ENCODE measurements at regions not wholly inside any gene's neighbourhood (a gene's known extent, or its start where the extent isn't known, plus 50 kb on each side); places are given as distances from the start of the nearest gene placed in this dataset.
"Not testable (repeated sequence)": the region's sequence is repeated elsewhere in the genome, so short reads cannot be mapped to it uniquely, and the experiment has no call there.

DNA sequence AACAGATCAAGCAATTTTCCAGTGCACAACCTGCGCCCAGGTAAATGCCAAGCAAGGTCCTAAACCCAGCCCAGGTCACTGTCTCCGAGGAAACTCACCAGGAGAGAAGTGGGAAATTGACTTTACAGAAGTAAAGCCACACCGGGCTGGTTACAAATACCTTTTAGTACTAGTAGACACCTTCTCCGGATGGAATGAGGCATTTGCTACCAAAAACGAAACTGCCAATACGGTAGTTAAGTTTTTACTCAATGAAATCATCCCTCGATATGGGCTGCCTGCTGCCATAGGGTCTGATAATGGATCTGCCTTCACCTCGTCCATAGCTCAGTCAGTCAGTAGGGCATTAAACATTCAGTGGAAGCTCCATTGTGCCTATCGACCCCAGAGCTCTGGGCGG is 459.0 kb upstream of the HTR1E start:
- ATAC-seq (replicated peaks in 1 of 4); H3K4me3 Mint-ChIP-seq; H3K9me3 Mint-ChIP-seq; CTCF ChIA-PET; H3K4me3 ChIP-seq (ENCODE audit: control insufficient read depth in 1 of 2, extremely low read depth in 1 of 2, low read length in 1 of 2); H3K27ac Mint-ChIP-seq; H3K4me1 Mint-ChIP-seq; POLR2A ChIA-PET; H3K9me3 ChIP-seq; H3K36me3 Mint-ChIP-seq; H3K4me1 ChIP-seq (ENCODE audit: control insufficient read depth in 1 of 2, extremely low read depth in 1 of 2, insufficient read depth in 2 of 2, low read length in 2 of 2); H3K27ac ChIP-seq (ENCODE audit: low read length); H3K36me3 ChIP-seq (ENCODE audit: control insufficient read depth in 2 of 2, extremely low read depth in 1 of 2, insufficient read depth in 1 of 2, low read length in 1 of 2); DNase-seq; H3K27me3 ChIP-seq (replicated peaks in 1 of 2; ENCODE audit: control insufficient read depth in 2 of 2, extremely low read depth in 1 of 2, insufficient read depth in 2 of 2, low read length in 1 of 2); H3K27me3 Mint-ChIP-seq: not testable (repeated sequence)
- WGBS (ENCODE audit: insufficient coverage), result 85% methylated on average over 10 of the region's 10 CpGs

DNA sequence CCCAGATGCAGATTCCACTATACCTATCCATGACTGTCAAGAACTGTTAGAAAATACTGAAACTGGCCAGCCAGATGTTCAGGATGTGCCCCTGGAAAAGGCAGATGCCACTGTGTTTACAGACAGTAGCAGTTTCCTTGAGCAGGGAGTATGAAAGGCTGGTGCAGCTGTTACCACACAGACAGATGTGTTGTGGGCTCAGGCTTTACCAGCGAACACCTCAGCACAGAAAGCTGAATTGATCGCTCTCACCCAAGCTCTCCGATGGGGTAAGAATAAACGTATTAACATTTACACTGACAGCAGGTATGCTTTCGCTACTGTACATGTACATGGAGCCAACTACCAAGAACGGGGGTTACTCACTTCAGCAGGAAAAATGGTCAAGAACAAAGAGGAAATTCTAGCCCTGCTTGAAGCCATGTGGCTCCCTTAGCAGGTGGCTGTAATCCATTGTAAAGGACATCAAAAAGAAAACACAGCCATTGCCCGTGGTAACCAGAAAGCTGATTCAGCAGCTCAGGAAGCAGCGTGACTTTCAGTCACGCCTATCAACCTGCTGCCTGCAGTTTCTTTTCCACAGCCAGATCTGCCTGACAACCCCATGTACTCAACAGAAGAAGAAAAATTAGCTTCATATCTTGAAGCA is 459.7 kb upstream of the HTR1E start:
- 52% methylated on average over 5 of the region's 9 CpGs for WGBS (ENCODE audit: insufficient coverage)
- no peaks in the 10 kb centered on the region for H3K27me3 ChIP-seq (replicated peaks in 1 of 2; ENCODE audit: control insufficient read depth in 2 of 2, extremely low read depth in 1 of 2, insufficient read depth in 2 of 2, low read length in 1 of 2)
- H3K4me3 ChIP-seq (ENCODE audit: control insufficient read depth in 1 of 2, extremely low read depth in 1 of 2, low read length in 1 of 2), result no peak overlapping the region
- H3K36me3 Mint-ChIP-seq, result no peaks in the 10 kb centered on the region
- no peak for DNase-seq
- no peaks in the 10 kb centered on the region for H3K4me1 ChIP-seq (ENCODE audit: control insufficient read depth in 1 of 2, extremely low read depth in 1 of 2, insufficient read depth in 2 of 2, low read length in 2 of 2)
- no peaks in the 10 kb centered on the region for H3K36me3 ChIP-seq (ENCODE audit: control insufficient read depth in 2 of 2, extremely low read depth in 1 of 2, insufficient read depth in 1 of 2, low read length in 1 of 2)
- no peak overlapping the region for H3K4me3 Mint-ChIP-seq
- no peak overlapping the region for H3K27ac Mint-ChIP-seq
- CTCF ChIA-PET, result no interaction called here
- H3K9me3 Mint-ChIP-seq, result peaks cover 0 to 6% (median 4%) of the 10 kb centered on the region in 3 donors
- no peaks in the 10 kb centered on the region for H3K9me3 ChIP-seq
- no peaks in the 10 kb centered on the region for H3K4me1 Mint-ChIP-seq
- no peak for ATAC-seq (replicated peaks in 1 of 4)
- POLR2A ChIA-PET, result no interaction called here
- no peak overlapping the region for H3K27ac ChIP-seq (ENCODE audit: low read length)
- no peaks in the 10 kb centered on the region for H3K27me3 Mint-ChIP-seq

- 93% methylated on average over 2 of the region's 4 CpGs for WGBS (ENCODE audit: insufficient coverage)
- no peak overlapping the region for H3K4me3 Mint-ChIP-seq
Observed at GRCh38 chr6:86476311-86476710, 461.0 kb upstream of the HTR1E start.

DNA sequence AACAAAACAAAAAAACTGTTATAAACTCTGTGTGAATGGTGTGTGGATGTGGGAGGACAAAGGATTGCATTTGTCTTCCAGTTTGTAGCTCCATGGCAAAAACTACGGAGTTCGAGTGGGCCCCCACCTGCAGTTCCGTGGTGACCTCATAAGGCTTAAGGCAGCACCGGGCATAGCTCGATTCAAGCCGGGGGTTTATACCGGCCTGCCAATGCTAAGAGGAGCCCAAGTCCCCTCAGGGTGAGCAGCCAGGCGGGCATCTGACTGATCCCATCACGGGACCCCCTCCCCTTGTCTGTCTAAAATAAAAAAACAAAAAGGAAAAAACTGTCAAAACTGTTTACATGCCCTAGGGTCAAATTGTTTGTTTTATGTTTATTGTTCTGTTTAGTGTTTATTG is 463.2 kb upstream of the HTR1E start:
- H3K27me3 Mint-ChIP-seq, result no peaks in the 10 kb centered on the region
- H3K27ac Mint-ChIP-seq, result no peak overlapping the region
- Histone ChIP-seq H3K27me3 (replicated peaks in 1 of 2; ENCODE audit: control insufficient read depth in 2 of 2, extremely low read depth in 1 of 2, insufficient read depth in 2 of 2, low read length in 1 of 2) (no peaks in the 10 kb centered on the region), H3K27ac (ENCODE audit: low read length) (no peak overlapping the region), H3K36me3 (ENCODE audit: control insufficient read depth in 2 of 2, extremely low read depth in 1 of 2, insufficient read depth in 1 of 2, low read length in 1 of 2) (no peaks in the 10 kb centered on the region), H3K4me1 (ENCODE audit: control insufficient read depth in 1 of 2, extremely low read depth in 1 of 2, insufficient read depth in 2 of 2, low read length in 2 of 2) (no peaks in the 10 kb centered on the region), H3K4me3 (ENCODE audit: control insufficient read depth in 1 of 2, extremely low read depth in 1 of 2, low read length in 1 of 2) (no peak overlapping the region), H3K9me3 (no peaks in the 10 kb centered on the region)
- H3K4me1 Mint-ChIP-seq, result no peaks in the 10 kb centered on the region
- ATAC-seq (replicated peaks in 1 of 4) (no peak), DNase-seq (no peak)
- WGBS (ENCODE audit: insufficient coverage), result 87% methylated on average over 4 of the region's 9 CpGs
- POLR2A ChIA-PET, result no interaction called here
- no peak overlapping the region for H3K4me3 Mint-ChIP-seq
- H3K9me3 Mint-ChIP-seq, result peaks cover under 1 to 6% (median 4%) of the 10 kb centered on the region in 3 donors
- no peaks in the 10 kb centered on the region for H3K36me3 Mint-ChIP-seq
- CTCF ChIA-PET, result no interaction called here

More at GRCh38 chr6:86476311-86476710, 461.0 kb upstream of the HTR1E start:
- Histone ChIP-seq H3K27ac (ENCODE audit: low read length) (no peak overlapping the region), H3K27me3 (replicated peaks in 1 of 2; ENCODE audit: control insufficient read depth in 2 of 2, extremely low read depth in 1 of 2, insufficient read depth in 2 of 2, low read length in 1 of 2) (no peaks in the 10 kb centered on the region), H3K9me3 (no peaks in the 10 kb centered on the region), H3K4me1 (ENCODE audit: control insufficient read depth in 1 of 2, extremely low read depth in 1 of 2, insufficient read depth in 2 of 2, low read length in 2 of 2) (no peaks in the 10 kb centered on the region), H3K36me3 (ENCODE audit: control insufficient read depth in 2 of 2, extremely low read depth in 1 of 2, insufficient read depth in 1 of 2, low read length in 1 of 2) (no peaks in the 10 kb centered on the region), H3K4me3 (ENCODE audit: control insufficient read depth in 1 of 2, extremely low read depth in 1 of 2, low read length in 1 of 2) (no peak overlapping the region)
- Mint-ChIP-seq H3K27ac (no peak overlapping the region), H3K9me3 (peaks cover 0 to 6% (median 4%) of the 10 kb centered on the region in 3 donors), H3K27me3 (no peaks in the 10 kb centered on the region), H3K36me3 (no peaks in the 10 kb centered on the region), H3K4me1 (no peaks in the 10 kb centered on the region)
- ChIA-PET CTCF (no interaction called here), POLR2A (no interaction called here)
- no peak for ATAC-seq (replicated peaks in 1 of 4)
- no peak for DNase-seq

- 50% methylated on average over 1 of the region's 3 CpGs for WGBS (ENCODE audit: insufficient coverage)
- no peak for ATAC-seq (replicated peaks in 1 of 4)
- Histone ChIP-seq H3K27me3 (replicated peaks in 1 of 2; ENCODE audit: control insufficient read depth in 2 of 2, extremely low read depth in 1 of 2, insufficient read depth in 2 of 2, low read length in 1 of 2) (no peaks in the 10 kb centered on the region), H3K36me3 (ENCODE audit: control insufficient read depth in 2 of 2, extremely low read depth in 1 of 2, insufficient read depth in 1 of 2, low read length in 1 of 2) (no peaks in the 10 kb centered on the region), H3K9me3 (no peaks in the 10 kb centered on the region), H3K4me3 (ENCODE audit: control insufficient read depth in 1 of 2, extremely low read depth in 1 of 2, low read length in 1 of 2) (no peak overlapping the region), H3K27ac (ENCODE audit: low read length) (no peak overlapping the region), H3K4me1 (ENCODE audit: control insufficient read depth in 1 of 2, extremely low read depth in 1 of 2, insufficient read depth in 2 of 2, low read length in 2 of 2) (no peaks in the 10 kb centered on the region)
- H3K4me1 Mint-ChIP-seq, result no peaks in the 10 kb centered on the region
- no peaks in the 10 kb centered on the region for H3K27me3 Mint-ChIP-seq
- no peak overlapping the region for H3K27ac Mint-ChIP-seq
- peaks cover 0 to 7% (median 3%) of the 10 kb centered on the region in 3 donors for H3K9me3 Mint-ChIP-seq
- CTCF ChIA-PET, result no interaction called here
- POLR2A ChIA-PET, result no interaction called here
- DNase-seq, result no peak
- no peaks in the 10 kb centered on the region for H3K36me3 Mint-ChIP-seq
- no peak overlapping the region for H3K4me3 Mint-ChIP-seq
Observed at GRCh38 chr6:86471791-86472190, 465.5 kb upstream of the HTR1E start.

DNA sequence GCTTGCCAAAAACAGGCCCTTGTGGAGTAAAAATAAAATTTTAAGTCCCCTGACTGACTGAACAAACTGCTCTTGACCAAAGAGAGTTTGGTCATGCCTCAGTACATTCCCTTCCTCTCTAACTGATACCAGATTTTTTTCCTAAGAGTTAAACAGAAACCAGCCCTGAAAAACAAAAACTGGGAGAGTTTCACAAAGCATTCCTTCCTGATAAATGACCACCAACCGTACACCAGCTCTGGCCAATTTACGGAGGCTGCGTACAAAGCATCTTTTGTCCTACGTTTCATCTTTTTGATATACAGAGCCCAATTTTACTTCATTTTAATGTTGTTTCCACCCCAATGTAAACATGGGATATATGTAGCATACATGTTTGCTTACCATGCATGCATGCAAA is 477.4 kb upstream of the HTR1E start:
- H3K27ac Mint-ChIP-seq, result no peak overlapping the region
- POLR2A ChIA-PET, result no interaction called here
- WGBS (ENCODE audit: insufficient coverage), result no CpG with 5 or more reads among the region's 4 CpGs
- peaks cover 8 to 15% (median 13%) of the 10 kb centered on the region in 3 donors for H3K9me3 Mint-ChIP-seq
- Histone ChIP-seq H3K9me3 (peaks cover 2% of the 10 kb centered on the region), H3K27me3 (replicated peaks in 1 of 2; ENCODE audit: control insufficient read depth in 2 of 2, extremely low read depth in 1 of 2, insufficient read depth in 2 of 2, low read length in 1 of 2) (no peaks in the 10 kb centered on the region), H3K27ac (ENCODE audit: low read length) (no peak overlapping the region), H3K4me1 (ENCODE audit: control insufficient read depth in 1 of 2, extremely low read depth in 1 of 2, insufficient read depth in 2 of 2, low read length in 2 of 2) (no peaks in the 10 kb centered on the region), H3K4me3 (ENCODE audit: control insufficient read depth in 1 of 2, extremely low read depth in 1 of 2, low read length in 1 of 2) (no peak overlapping the region), H3K36me3 (ENCODE audit: control insufficient read depth in 2 of 2, extremely low read depth in 1 of 2, insufficient read depth in 1 of 2, low read length in 1 of 2) (no peaks in the 10 kb centered on the region)
- no peak overlapping the region for H3K4me3 Mint-ChIP-seq
- H3K4me1 Mint-ChIP-seq, result no peaks in the 10 kb centered on the region
- no peaks in the 10 kb centered on the region for H3K36me3 Mint-ChIP-seq
- CTCF ChIA-PET, result no interaction called here
- ATAC-seq (replicated peaks in 1 of 4), result no peak
- no peaks in the 10 kb centered on the region for H3K27me3 Mint-ChIP-seq
- no peak for DNase-seq

DNA sequence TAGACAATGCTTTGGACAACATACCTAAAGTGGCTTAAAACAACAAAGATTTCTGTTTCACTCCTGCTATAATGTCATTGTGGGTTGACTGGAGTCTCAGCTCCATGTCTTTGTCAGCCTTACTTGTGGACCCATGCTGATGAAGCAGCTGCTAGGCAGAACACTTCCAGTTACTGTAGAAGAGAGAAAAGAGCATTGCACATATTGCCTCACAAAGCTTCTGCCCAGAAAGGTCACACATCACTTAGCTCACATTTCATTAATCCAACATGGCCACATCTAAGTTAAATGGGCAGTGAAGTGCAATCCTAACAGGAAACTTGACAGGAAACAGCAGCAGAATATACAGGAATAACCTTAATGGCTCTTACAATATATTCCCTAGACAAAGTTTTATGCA is 480.5 kb upstream of the HTR1E start:
- ATAC-seq (replicated peaks in 1 of 4), result no peak
- Histone ChIP-seq H3K27me3 (replicated peaks in 1 of 2; ENCODE audit: control insufficient read depth in 2 of 2, extremely low read depth in 1 of 2, insufficient read depth in 2 of 2, low read length in 1 of 2) (no peaks in the 10 kb centered on the region), H3K4me1 (ENCODE audit: control insufficient read depth in 1 of 2, extremely low read depth in 1 of 2, insufficient read depth in 2 of 2, low read length in 2 of 2) (no peaks in the 10 kb centered on the region), H3K9me3 (peaks cover 2% of the 10 kb centered on the region), H3K27ac (ENCODE audit: low read length) (no peak overlapping the region), H3K4me3 (ENCODE audit: control insufficient read depth in 1 of 2, extremely low read depth in 1 of 2, low read length in 1 of 2) (no peak overlapping the region), H3K36me3 (ENCODE audit: control insufficient read depth in 2 of 2, extremely low read depth in 1 of 2, insufficient read depth in 1 of 2, low read length in 1 of 2) (no peaks in the 10 kb centered on the region)
- Mint-ChIP-seq H3K36me3 (no peaks in the 10 kb centered on the region), H3K4me3 (no peak overlapping the region), H3K9me3 (peaks cover 20 to 28% (median 20%) of the 10 kb centered on the region in 3 donors), H3K27me3 (no peaks in the 10 kb centered on the region), H3K4me1 (no peaks in the 10 kb centered on the region), H3K27ac (no peak overlapping the region)
- ChIA-PET CTCF (no interaction called here), POLR2A (no interaction called here)
- no peak for DNase-seq
